ENCODE measurements at regions not wholly inside any gene's neighbourhood (a gene's known extent, or its start where the extent isn't known, plus 50 kb on each side); places are given as distances from the start of the nearest gene placed in this dataset.

- H3K27ac Mint-ChIP-seq = no peak overlapping the region
- DNase-seq = no peak
Measured at GRCh38 chr2:128559533-128560515, 241.2 kb upstream of the HS6ST1 start.

DNA sequence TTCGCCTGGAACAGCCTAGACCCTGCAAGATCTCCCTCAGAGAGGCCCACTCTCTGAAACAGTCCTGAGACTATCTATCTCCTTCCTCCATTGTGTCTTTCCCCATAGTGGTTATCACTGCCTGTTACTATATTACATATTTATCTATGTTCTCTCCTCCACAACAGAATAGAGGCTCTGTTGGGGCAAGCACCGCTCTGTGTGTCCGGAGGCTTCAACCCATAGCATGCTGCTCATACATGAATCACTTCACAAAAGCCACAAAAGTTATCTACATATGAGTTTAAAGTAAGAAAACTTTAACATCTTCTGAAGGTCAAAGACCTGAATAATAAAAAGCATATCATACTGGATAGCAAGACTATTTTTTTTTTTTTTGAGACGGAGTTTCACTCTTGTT is 242.1 kb upstream of the HS6ST1 start:
- Histone ChIP-seq H3K4me1 (ENCODE audit: control insufficient read depth, insufficient read depth, low read length, poor library complexity, severe bottlenecking) (no peaks in the 10 kb centered on the region), H3K9me3 (ENCODE audit: control insufficient read depth in 2 of 2, low read length in 2 of 2) (no peaks in the 10 kb centered on the region), H3K36me3 (ENCODE audit: control insufficient read depth, insufficient read depth, low read length) (no peaks in the 10 kb centered on the region), H3K4me3 (ENCODE audit: low read depth, low read length) (no peak overlapping the region), H3K27ac (ENCODE audit: insufficient read depth, low read length, poor library complexity, severe bottlenecking) (no peak overlapping the region), H3K27me3 (ENCODE audit: control insufficient read depth, insufficient read depth, low read length) (no peaks in the 10 kb centered on the region)
- Mint-ChIP-seq H3K27me3 (peaks cover 10% of the 10 kb centered on the region), H3K27ac (no peak overlapping the region), H3K4me1 (no peaks in the 10 kb centered on the region), H3K9me3 (peaks cover 0 to 2% (median 0%) of the 10 kb centered on the region in 7 donors), H3K4me3 (no peak overlapping the region), H3K36me3 (no peaks in the 10 kb centered on the region)
- DNase-seq (no peak), ATAC-seq (ENCODE audit: low read depth in 2 of 2) (no peak)

More at GRCh38 chr2:128559533-128560515, 241.2 kb upstream of the HS6ST1 start:
- no peaks in the 10 kb centered on the region for H3K4me1 ChIP-seq (ENCODE audit: control insufficient read depth, insufficient read depth, low read length, poor library complexity, severe bottlenecking)
- Mint-ChIP-seq H3K36me3 (no peaks in the 10 kb centered on the region), H3K27me3 (peaks cover 7% of the 10 kb centered on the region), H3K4me3 (no peak overlapping the region), H3K9me3 (peaks cover 0 to 2% (median 0%) of the 10 kb centered on the region in 7 donors), H3K4me1 (no peaks in the 10 kb centered on the region)
- no peaks in the 10 kb centered on the region for H3K27me3 ChIP-seq (ENCODE audit: control insufficient read depth, insufficient read depth, low read length)
- no peaks in the 10 kb centered on the region for H3K9me3 ChIP-seq (ENCODE audit: control insufficient read depth in 2 of 2, low read length in 2 of 2)
- no peak overlapping the region for H3K4me3 ChIP-seq (ENCODE audit: low read depth, low read length)
- no peak overlapping the region for H3K27ac ChIP-seq (ENCODE audit: insufficient read depth, low read length, poor library complexity, severe bottlenecking)
- ATAC-seq (ENCODE audit: low read depth in 2 of 2) = no peak
- H3K36me3 ChIP-seq (ENCODE audit: control insufficient read depth, insufficient read depth, low read length) = no peaks in the 10 kb centered on the region

DNA sequence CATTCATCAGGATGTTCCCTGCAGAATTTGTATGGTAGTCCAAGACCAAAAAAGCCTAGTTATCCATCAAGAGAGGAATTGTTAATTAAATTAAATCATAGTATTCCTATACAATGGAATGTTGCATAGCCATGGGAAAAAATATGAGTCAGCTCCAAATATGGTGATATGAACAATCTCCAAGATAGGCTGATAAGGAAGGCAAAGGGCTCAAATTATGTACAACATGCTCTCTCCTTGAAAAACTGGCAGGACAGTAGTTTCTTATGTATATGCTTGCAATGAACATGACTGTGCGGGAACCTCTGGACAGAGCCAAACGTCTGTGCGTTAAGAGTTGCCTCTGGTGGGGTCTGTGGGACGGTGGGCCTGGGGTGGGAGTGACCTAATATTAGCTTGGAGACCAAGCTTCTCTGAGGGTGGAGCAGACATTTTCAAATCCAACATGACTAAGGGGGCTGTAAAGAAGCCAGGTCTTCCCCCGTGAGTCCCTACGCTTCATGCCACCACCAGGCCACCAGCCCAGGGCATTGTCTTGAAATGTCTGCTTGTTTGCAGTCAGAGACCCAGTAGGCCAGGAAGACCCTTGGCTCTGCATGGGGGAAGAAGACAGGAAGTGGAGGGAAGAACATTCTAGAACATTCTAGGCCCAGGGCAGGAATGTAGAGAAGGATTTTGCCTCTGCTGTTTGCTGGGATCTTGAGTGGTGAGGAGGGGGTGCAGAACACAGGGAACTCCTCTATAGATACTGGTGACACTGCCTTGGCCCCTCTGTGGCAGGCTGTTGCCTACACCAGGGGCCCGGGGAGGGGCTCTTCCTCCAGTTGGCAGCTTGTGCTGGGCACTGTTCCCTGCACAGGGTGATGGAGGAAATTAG is 244.0 kb upstream of the HS6ST1 start:
- DNase-seq = no peak
- no peak for ATAC-seq (ENCODE audit: low read depth in 2 of 2)
- H3K4me3 ChIP-seq (ENCODE audit: low read depth, low read length) = no peak overlapping the region

DNA sequence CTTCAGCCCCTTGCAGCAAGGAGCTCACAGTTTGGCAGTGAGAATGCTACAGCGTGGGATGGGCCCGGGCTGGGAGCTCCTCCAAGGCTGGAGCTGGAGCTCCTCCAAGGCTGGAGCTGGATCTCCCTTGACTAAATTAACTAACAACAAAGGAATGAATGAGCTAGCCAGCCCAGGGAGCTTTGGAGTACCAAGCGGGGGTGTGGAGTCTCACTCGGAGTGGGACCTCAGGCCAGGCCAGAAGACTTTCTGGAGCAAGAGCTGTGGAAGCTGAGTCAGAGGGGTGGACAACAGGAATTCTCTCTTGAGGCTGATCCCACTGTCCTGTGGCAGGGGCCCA is 244.7 kb upstream of the HS6ST1 start:
- no peaks in the 10 kb centered on the region for H3K4me1 ChIP-seq (ENCODE audit: control insufficient read depth, insufficient read depth, low read length, poor library complexity, severe bottlenecking)
- Mint-ChIP-seq H3K27me3 (peaks cover 14% of the 10 kb centered on the region), H3K4me1 (no peaks in the 10 kb centered on the region), H3K9me3 (peaks cover 0 to 2% (median 0%) of the 10 kb centered on the region in 7 donors), H3K4me3 (no peak overlapping the region), H3K27ac (no peak overlapping the region), H3K36me3 (no peaks in the 10 kb centered on the region)
- H3K4me3 ChIP-seq (ENCODE audit: low read depth, low read length) = no peak overlapping the region
- no peaks in the 10 kb centered on the region for H3K9me3 ChIP-seq (ENCODE audit: control insufficient read depth in 2 of 2, low read length in 2 of 2)
- H3K36me3 ChIP-seq (ENCODE audit: control insufficient read depth, insufficient read depth, low read length) = no peaks in the 10 kb centered on the region
- ATAC-seq (ENCODE audit: low read depth in 2 of 2) (no peak), DNase-seq (no peak)
- H3K27me3 ChIP-seq (ENCODE audit: control insufficient read depth, insufficient read depth, low read length) = no peaks in the 10 kb centered on the region
- no peak overlapping the region for H3K27ac ChIP-seq (ENCODE audit: insufficient read depth, low read length, poor library complexity, severe bottlenecking)

More for the DNA sequence above, 244.0 kb upstream of the HS6ST1 start:
- Mint-ChIP-seq H3K9me3 (peaks cover 0 to 2% (median 0%) of the 10 kb centered on the region in 7 donors), H3K27ac (no peak overlapping the region), H3K36me3 (no peaks in the 10 kb centered on the region), H3K4me3 (no peak overlapping the region), H3K4me1 (no peaks in the 10 kb centered on the region), H3K27me3 (peaks cover 14% of the 10 kb centered on the region)
- Histone ChIP-seq H3K27ac (ENCODE audit: insufficient read depth, low read length, poor library complexity, severe bottlenecking) (no peak overlapping the region), H3K27me3 (ENCODE audit: control insufficient read depth, insufficient read depth, low read length) (no peaks in the 10 kb centered on the region), H3K36me3 (ENCODE audit: control insufficient read depth, insufficient read depth, low read length) (no peaks in the 10 kb centered on the region), H3K9me3 (ENCODE audit: control insufficient read depth in 2 of 2, low read length in 2 of 2) (no peaks in the 10 kb centered on the region), H3K4me1 (ENCODE audit: control insufficient read depth, insufficient read depth, low read length, poor library complexity, severe bottlenecking) (no peaks in the 10 kb centered on the region)

GRCh38 chr2:128564131-128564530 is 245.5 kb upstream of the HS6ST1 start:
- Histone ChIP-seq H3K4me3 (ENCODE audit: low read depth, low read length) (no peak overlapping the region), H3K9me3 (ENCODE audit: control insufficient read depth in 2 of 2, low read length in 2 of 2) (no peaks in the 10 kb centered on the region), H3K4me1 (ENCODE audit: control insufficient read depth, insufficient read depth, low read length, poor library complexity, severe bottlenecking) (no peaks in the 10 kb centered on the region), H3K27me3 (ENCODE audit: control insufficient read depth, insufficient read depth, low read length) (no peaks in the 10 kb centered on the region), H3K36me3 (ENCODE audit: control insufficient read depth, insufficient read depth, low read length) (no peaks in the 10 kb centered on the region), H3K27ac (ENCODE audit: insufficient read depth, low read length, poor library complexity, severe bottlenecking) (no peak overlapping the region)
- no peak overlapping the region for H3K27ac Mint-ChIP-seq
- no peaks in the 10 kb centered on the region for H3K4me1 Mint-ChIP-seq
- peaks cover 0 to 2% (median 0%) of the 10 kb centered on the region in 7 donors for H3K9me3 Mint-ChIP-seq
- no peak overlapping the region for H3K4me3 Mint-ChIP-seq
- DNase-seq = no peak
- H3K27me3 Mint-ChIP-seq = peaks cover 12% of the 10 kb centered on the region
- no peaks in the 10 kb centered on the region for H3K36me3 Mint-ChIP-seq
- no peak for ATAC-seq (ENCODE audit: low read depth in 2 of 2)

- DNase-seq (no peak), ATAC-seq (ENCODE audit: low read depth in 2 of 2) (no peak)
- H3K4me1 ChIP-seq (ENCODE audit: control insufficient read depth, insufficient read depth, low read length, poor library complexity, severe bottlenecking) = no peaks in the 10 kb centered on the region
- H3K4me1 Mint-ChIP-seq = no peaks in the 10 kb centered on the region
- H3K27me3 ChIP-seq (ENCODE audit: control insufficient read depth, insufficient read depth, low read length) = no peaks in the 10 kb centered on the region
- H3K27me3 Mint-ChIP-seq = peaks cover 9% of the 10 kb centered on the region
- H3K27ac Mint-ChIP-seq = no peak overlapping the region
- H3K4me3 ChIP-seq (ENCODE audit: low read depth, low read length) = no peak overlapping the region
- no peaks in the 10 kb centered on the region for H3K9me3 ChIP-seq (ENCODE audit: control insufficient read depth in 2 of 2, low read length in 2 of 2)
- H3K9me3 Mint-ChIP-seq = peaks cover 0 to 1% (median 0%) of the 10 kb centered on the region in 7 donors
- H3K4me3 Mint-ChIP-seq = no peak overlapping the region
- no peaks in the 10 kb centered on the region for H3K36me3 ChIP-seq (ENCODE audit: control insufficient read depth, insufficient read depth, low read length)
- no peak overlapping the region for H3K27ac ChIP-seq (ENCODE audit: insufficient read depth, low read length, poor library complexity, severe bottlenecking)
- H3K36me3 Mint-ChIP-seq = no peaks in the 10 kb centered on the region
Measured at GRCh38 chr2:128564551-128564950, 245.9 kb upstream of the HS6ST1 start.

GRCh38 chr2:128565441-128565840 is 246.8 kb upstream of the HS6ST1 start:
- no peak for DNase-seq
- no peaks in the 10 kb centered on the region for H3K9me3 Mint-ChIP-seq
- H3K27ac ChIP-seq (ENCODE audit: insufficient read depth, low read length, poor library complexity, severe bottlenecking) = no peak overlapping the region
- no peaks in the 10 kb centered on the region for H3K27me3 ChIP-seq (ENCODE audit: control insufficient read depth, insufficient read depth, low read length)
- no peak overlapping the region for H3K4me3 ChIP-seq (ENCODE audit: low read depth, low read length)
- H3K36me3 Mint-ChIP-seq = no peaks in the 10 kb centered on the region
- no peak overlapping the region for H3K4me3 Mint-ChIP-seq
- H3K4me1 ChIP-seq (ENCODE audit: control insufficient read depth, insufficient read depth, low read length, poor library complexity, severe bottlenecking) = no peaks in the 10 kb centered on the region
- no peak for ATAC-seq (ENCODE audit: low read depth in 2 of 2)
- H3K4me1 Mint-ChIP-seq = no peaks in the 10 kb centered on the region
- no peaks in the 10 kb centered on the region for H3K9me3 ChIP-seq (ENCODE audit: control insufficient read depth in 2 of 2, low read length in 2 of 2)
- peaks cover 9% of the 10 kb centered on the region for H3K27me3 Mint-ChIP-seq
- no peak overlapping the region for H3K27ac Mint-ChIP-seq
- no peaks in the 10 kb centered on the region for H3K36me3 ChIP-seq (ENCODE audit: control insufficient read depth, insufficient read depth, low read length)

Data from CD4-positive, CD25-positive, alpha-beta regulatory T cell (primary cell).